Vagina (tissue), 2 donors: ENCODE measurements at regions not wholly inside any gene's neighbourhood (a gene's known extent, or its start where the extent isn't known, plus 50 kb on each side); places are given as distances from the start of the nearest gene placed in this dataset.

ENCODE experiments used
- DNase-seq, 2 donors: peaks; one replicate each; pipeline ENCODE4 v3.0.0-alpha.2; 2017; ENCODE audit errors: extremely low spot score in 2 of 2
- H3K27ac ChIP-seq: fragments of 200-600 bp; sonication (generic); one replicate; pipeline ENCODE4 v1.5.1; 2019
- H3K27me3 ChIP-seq: fragments of 200-600 bp; sonication (generic); one replicate; pipeline ENCODE4 v1.5.1; 2019
- H3K36me3 ChIP-seq, 2 donors: fragments of 200-600 bp; sonication (generic); one replicate each; pipeline ENCODE4 v1.5.1; 2017 to 2019
- H3K4me1 ChIP-seq: fragments of 200-600 bp; sonication (generic); one replicate; pipeline ENCODE4 v1.5.1; 2019
- H3K4me3 ChIP-seq, 2 donors: fragments of 200-600 bp; sonication (generic); 1 replicate in 1 of 2; 2 replicates in 1 of 2; pipeline ENCODE4 v1.5.1; 2016 to 2019
- H3K9me3 ChIP-seq: fragments of 200-600 bp; sonication (generic); one replicate; pipeline ENCODE4 v1.5.1; 2019
- CTCF ChIP-seq, 3 experiments: fragments of 450-650 bp in 2 of 3; fragments of 200-600 bp in 1 of 3; sonication (generic) in 1 of 3; IDR thresholded peaks; one replicate each; pipeline ENCODE4 v1.5.1; 2017 to 2019; ENCODE audit warnings: antibody characterized with exemption in 3 of 3, mild to moderate bottlenecking in 2 of 3, moderate library complexity in 2 of 3
- POLR2A ChIP-seq, 2 donors: fragments of 450-650 bp; IDR thresholded peaks; one replicate each; pipeline ENCODE4 v1.6.1; 2017; ENCODE audit warnings: antibody characterized with exemption in 2 of 2, mild to moderate bottlenecking in 2 of 2, moderate library complexity in 2 of 2
- POLR2AphosphoS5 ChIP-seq, 2 donors: sonication (generic); formaldehyde crosslinking; IDR thresholded peaks; one replicate each; pipeline ENCODE4 v1.9.0; 2017; ENCODE audit warnings: antibody characterized with exemption in 2 of 2, mild to moderate bottlenecking in 2 of 2, low read depth in 1 of 2; ENCODE audit not compliant: insufficient read depth in 1 of 2
- intact Hi-C: fragments of 100-400 bp; cut with DNase I; formaldehyde crosslinking; loops from one replicate; pipeline ENCODE4 v1.15.1; 2023

GRCh38 chr4:54823616-54824015 is 165.9 kb downstream of the KIT start:
- no peaks in the 10 kb centered on the region for H3K27me3 ChIP-seq
- H3K4me1 ChIP-seq, result no peaks in the 10 kb centered on the region
- no peak for DNase-seq
- no peak overlapping the region for H3K4me3 ChIP-seq
- no peak overlapping the region for H3K27ac ChIP-seq
- H3K36me3 ChIP-seq, result no peaks in the 10 kb centered on the region
- no peaks in the 10 kb centered on the region for H3K9me3 ChIP-seq
- TF ChIP-seq POLR2A (IDR thresholded peaks at IDR 0.05) (no peak), CTCF (IDR thresholded peaks at IDR 0.05) (no peak)
- intact Hi-C loops, result no loop called here

DNA sequence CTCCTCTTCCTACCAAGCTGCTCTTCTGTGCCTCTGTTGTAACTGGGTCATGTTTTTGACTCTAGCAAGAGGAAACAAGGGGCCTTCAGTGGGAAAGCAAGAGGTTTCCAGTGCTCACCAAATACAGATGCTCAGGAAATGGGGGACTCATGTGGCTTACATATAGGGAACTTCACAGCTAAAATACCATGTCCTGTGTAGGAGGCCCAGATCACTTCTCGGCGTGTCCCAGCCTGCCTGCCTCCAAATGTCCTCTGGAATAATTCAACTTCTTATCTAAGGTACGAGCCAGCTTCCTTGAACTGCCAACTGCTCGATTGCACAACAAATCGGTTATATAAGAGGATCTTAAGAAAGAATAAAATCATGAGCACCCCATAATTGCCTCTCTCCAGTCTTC is 161.3 kb downstream of the KIT start:
- intact Hi-C loops, result no loop called here
- no peaks in the 10 kb centered on the region for H3K27me3 ChIP-seq
- no peaks in the 10 kb centered on the region for H3K9me3 ChIP-seq
- no peaks in the 10 kb centered on the region for H3K4me1 ChIP-seq
- no peaks in the 10 kb centered on the region for H3K36me3 ChIP-seq
- H3K4me3 ChIP-seq, result no peak overlapping the region
- TF ChIP-seq CTCF (IDR thresholded peaks at IDR 0.05), result no peak
- no peak for TF ChIP-seq POLR2AphosphoS5 (IDR thresholded peaks at IDR 0.05; ENCODE audit: insufficient read depth in 1 of 2, low read depth in 1 of 2)
- TF ChIP-seq POLR2A (IDR thresholded peaks at IDR 0.05), result no peak
- H3K27ac ChIP-seq, result no peak overlapping the region
- no peak for DNase-seq

GRCh38 chr4:54818481-54818880 is 160.7 kb downstream of the KIT start:
- H3K27ac ChIP-seq, result no peak overlapping the region
- no peak overlapping the region for H3K4me3 ChIP-seq
- no peak for TF ChIP-seq CTCF (IDR thresholded peaks at IDR 0.05)
- TF ChIP-seq POLR2A (IDR thresholded peaks at IDR 0.05), result no peak
- no peak for TF ChIP-seq POLR2AphosphoS5 (IDR thresholded peaks at IDR 0.05; ENCODE audit: insufficient read depth in 1 of 2, low read depth in 1 of 2)
- DNase-seq, result no peak
- no peaks in the 10 kb centered on the region for H3K27me3 ChIP-seq
- H3K4me1 ChIP-seq, result no peaks in the 10 kb centered on the region
- intact Hi-C loops, result no loop called here
- no peaks in the 10 kb centered on the region for H3K36me3 ChIP-seq
- H3K9me3 ChIP-seq, result no peaks in the 10 kb centered on the region

GRCh38 chr4:54813674-54814073 is 155.9 kb downstream of the KIT start:
- TF ChIP-seq POLR2A (IDR thresholded peaks at IDR 0.05) (no peak), CTCF (IDR thresholded peaks at IDR 0.05) (no peak), POLR2AphosphoS5 (IDR thresholded peaks at IDR 0.05; ENCODE audit: insufficient read depth in 1 of 2, low read depth in 1 of 2) (no peak)
- Histone ChIP-seq H3K4me1 (no peaks in the 10 kb centered on the region), H3K27me3 (no peaks in the 10 kb centered on the region), H3K4me3 (no peak overlapping the region), H3K9me3 (no peaks in the 10 kb centered on the region), H3K36me3 (no peaks in the 10 kb centered on the region), H3K27ac (no peak overlapping the region)
- no peak for DNase-seq
- intact Hi-C loops, result no loop called here

- Histone ChIP-seq H3K36me3 (no peaks in the 10 kb centered on the region), H3K9me3 (no peaks in the 10 kb centered on the region), H3K4me1 (no peaks in the 10 kb centered on the region), H3K27me3 (no peaks in the 10 kb centered on the region), H3K4me3 (no peak overlapping the region), H3K27ac (no peak overlapping the region)
- intact Hi-C loops, result no loop called here
- no peak for TF ChIP-seq POLR2AphosphoS5 (IDR thresholded peaks at IDR 0.05; ENCODE audit: insufficient read depth in 1 of 2, low read depth in 1 of 2)
- no peak for TF ChIP-seq CTCF (IDR thresholded peaks at IDR 0.05)
- TF ChIP-seq POLR2A (IDR thresholded peaks at IDR 0.05), result no peak
- no peak for DNase-seq
These were observed 148.6 kb downstream of the KIT start for GRCh38 chr4:54806351-54806750.
